ENCODE measurements at regions not wholly inside any gene's neighbourhood (a gene's known extent, or its start where the extent isn't known, plus 50 kb on each side); places are given as distances from the start of the nearest gene placed in this dataset.

- Histone ChIP-seq H3K4me3 (ENCODE audit: low read depth in 1 of 3, low read length in 3 of 3) (no peak overlapping the region), H3K4me1 (ENCODE audit: control insufficient read depth in 4 of 4, insufficient read depth in 4 of 4, low read length in 3 of 4) (peaks cover 4 to 12% (median 8%) of the 10 kb centered on the region in 4 donors), H3K27ac (ENCODE audit: low read depth in 1 of 2, low read length in 2 of 2) (no peak overlapping the region), H3K9ac (ENCODE audit: low read depth in 1 of 2, low read length in 2 of 2) (no peak overlapping the region), H3K9me3 (ENCODE audit: control insufficient read depth in 4 of 4, low read length in 3 of 4) (peaks cover 0 to 2% (median 0%) of the 10 kb centered on the region in 4 donors), H3K27me3 (ENCODE audit: control insufficient read depth in 4 of 4, insufficient read depth in 4 of 4, low read length in 3 of 4) (peaks cover 0 to 17% (median 3%) of the 10 kb centered on the region in 4 donors), H3K36me3 (ENCODE audit: control insufficient read depth in 4 of 4, insufficient read depth in 3 of 4, low read depth in 1 of 4, low read length in 3 of 4) (no peaks in the 10 kb centered on the region)
- DNase-seq (ENCODE audit: low spot score), result no peak
- TF ChIP-seq FOXA2 (IDR thresholded peaks at IDR 0.05) (no peak), MAX (IDR thresholded peaks at IDR 0.05) (no peak)
- 75% methylated on average over 9 of the region's 9 CpGs for WGBS
These were observed 137.4 kb downstream of the INSIG2 start for GRCh38 chr2:118225666-118226065.

- 60% methylated on average over 15 of the region's 15 CpGs for WGBS
- Histone ChIP-seq H3K9ac (ENCODE audit: low read depth in 1 of 2, low read length in 2 of 2) (no peak overlapping the region), H3K27me3 (ENCODE audit: control insufficient read depth in 4 of 4, insufficient read depth in 4 of 4, low read length in 3 of 4) (peaks cover 0 to 17% (median 3%) of the 10 kb centered on the region in 4 donors), H3K9me3 (ENCODE audit: control insufficient read depth in 4 of 4, low read length in 3 of 4) (peaks cover 0 to 1% (median 0%) of the 10 kb centered on the region in 4 donors), H3K4me3 (ENCODE audit: low read depth in 1 of 3, low read length in 3 of 3) (no peak overlapping the region), H3K36me3 (ENCODE audit: control insufficient read depth in 4 of 4, insufficient read depth in 3 of 4, low read depth in 1 of 4, low read length in 3 of 4) (no peaks in the 10 kb centered on the region), H3K27ac (ENCODE audit: low read depth in 1 of 2, low read length in 2 of 2) (no peak overlapping the region), H3K4me1 (ENCODE audit: control insufficient read depth in 4 of 4, insufficient read depth in 4 of 4, low read length in 3 of 4) (peaks cover 4 to 12% (median 8%) of the 10 kb centered on the region in 4 donors)
- TF ChIP-seq YY1 (IDR thresholded peaks at IDR 0.05), result no peak
- no peak for TF ChIP-seq TAF1 (conservative IDR thresholded peaks at IDR 0.05)
- TF ChIP-seq ATF3 (IDR thresholded peaks at IDR 0.05), result no peak
- no peak for TF ChIP-seq ZBTB33 (IDR thresholded peaks at IDR 0.05)
- TF ChIP-seq GABPA (IDR thresholded peaks at IDR 0.05 in 1 of 2, conservative IDR thresholded peaks at IDR 0.05 in 1 of 2), result no peak
- no peak for TF ChIP-seq JUND (IDR thresholded peaks at IDR 0.05)
- no peak for TF ChIP-seq MAX (IDR thresholded peaks at IDR 0.05)
- TF ChIP-seq CTCF (IDR thresholded peaks at IDR 0.05; ENCODE audit: low read depth, low read length, missing input control), result no peak
- TF ChIP-seq REST (IDR thresholded peaks at IDR 0.05), result no peak
- no peak for TF ChIP-seq HNF4G (IDR thresholded peaks at IDR 0.05)
- no peak for TF ChIP-seq RXRA (IDR thresholded peaks at IDR 0.05)
- no peak for TF ChIP-seq FOXA2 (IDR thresholded peaks at IDR 0.05)
- TF ChIP-seq NR2F2 (IDR thresholded peaks at IDR 0.05), result no peak
- no peak for TF ChIP-seq EGR1 (IDR thresholded peaks at IDR 0.05; ENCODE audit: low read depth in 2 of 2)
- TF ChIP-seq SP1 (IDR thresholded peaks at IDR 0.05), result no peak
- TF ChIP-seq RAD21 (IDR thresholded peaks at IDR 0.05), result no peak
- no peak for TF ChIP-seq HNF4A (conservative IDR thresholded peaks at IDR 0.05)
- no peak for DNase-seq (ENCODE audit: low spot score)
These were observed 136.6 kb downstream of the INSIG2 start for GRCh38 chr2:118224895-118225311.

Data from liver (tissue), 8 donors.